B cell (primary cell): ENCODE measurements at regions not wholly inside any gene's neighbourhood (a gene's known extent, or its start where the extent isn't known, plus 50 kb on each side); places are given as distances from the start of the nearest gene placed in this dataset.

Experiments
- ATAC-seq: fragments of 200-7000 bp; cut with Tn5 transposase; one replicate; pipeline ENCODE4 v1.10.0; 2021; ENCODE audit warnings: low read depth, mild to moderate bottlenecking, moderate number of reproducible peaks, moderate library complexity
- CTCF ChIA-PET: fragments of 350-600 bp; sonication (Branson Sonifier 250); formaldehyde crosslinking; loops from one replicate; lab custom pipeline; 2021; ENCODE audit warnings: antibody characterized with exemption, inconsistent platforms; lab: Charles Lee
- POLR2A ChIA-PET: fragments of 350-600 bp; sonication (Branson Sonifier 250); formaldehyde crosslinking; loops from one replicate; lab custom pipeline; 2021; ENCODE audit warnings: antibody characterized with exemption; lab: Charles Lee
- DNase-seq: peaks from one replicate; pipeline ENCODE4 v3.0.0; 2013
- H2AFZ ChIP-seq: 2 replicates; pipeline ENCODE4 v1.6.1; 2012; ENCODE audit warnings: mild to moderate bottlenecking, low read depth, low read length; ENCODE audit not compliant: insufficient read depth, poor library complexity, severe bottlenecking
- H3K27ac ChIP-seq, 2 donors: 1 replicate in 1 of 2; 2 replicates in 1 of 2; pipeline ENCODE4 v1.5.1; 2012 to 2013; ENCODE audit warnings: low read length in 2 of 2, mild to moderate bottlenecking in 2 of 2, moderate library complexity in 1 of 2
- H3K27me3 ChIP-seq, 4 experiments: fragments of 200-600 bp in 1 of 4; sonication (generic) in 1 of 4; replicated peaks in 1 of 4; 1 replicate in 2 of 4; 2 replicates in 2 of 4; pipeline versions ENCODE4 v1.6.1 to v1.7.0; 2013 to 2016; ENCODE audit warnings: low read length in 3 of 4, mild to moderate bottlenecking in 2 of 4, mixed read lengths in 1 of 4, moderate library complexity in 1 of 4; ENCODE audit not compliant: insufficient read depth in 4 of 4, control insufficient read depth in 3 of 4; ENCODE audit errors: control extremely low read depth in 1 of 4
- H3K36me3 ChIP-seq, 2 experiments: replicated peaks in 1 of 2; 1 replicate in 1 of 2; 2 replicates in 1 of 2; pipeline versions ENCODE4 v1.6.1 to v1.7.1; 2013; ENCODE audit warnings: low read length in 1 of 2; ENCODE audit not compliant: insufficient read depth in 2 of 2, control insufficient read depth in 1 of 2; ENCODE audit errors: control extremely low read depth in 1 of 2, extremely low read depth in 1 of 2
- H3K4me1 ChIP-seq, 2 donors: fragments of 200-600 bp in 1 of 2; sonication (generic) in 1 of 2; 1 replicate in 1 of 2; 2 replicates in 1 of 2; pipeline versions ENCODE4 v1.5.1 to v1.6.1; 2013 to 2017; ENCODE audit warnings: low read length in 2 of 2; ENCODE audit not compliant: control insufficient read depth in 2 of 2, insufficient read depth in 2 of 2
- H3K4me2 ChIP-seq: replicated peaks from 2 replicates; pipeline ENCODE3; 2012; ENCODE audit warnings: mild to moderate bottlenecking, low read depth, low read length; ENCODE audit not compliant: poor library complexity, severe bottlenecking
- H3K4me3 ChIP-seq, 5 experiments: fragments of 200-600 bp in 1 of 5; sonication (generic) in 1 of 5; 1 replicate in 3 of 5; 2 replicates in 2 of 5; pipeline versions ENCODE4 v1.5.1 to v1.7.0; 2011 to 2016; ENCODE audit warnings: low read length in 4 of 5, mild to moderate bottlenecking in 4 of 5, low read depth in 2 of 5, control low read depth in 1 of 5, moderate library complexity in 1 of 5; ENCODE audit not compliant: insufficient read depth in 1 of 5; ENCODE audit errors: control extremely low read depth in 1 of 5, extremely low read depth in 1 of 5
- H3K79me2 ChIP-seq: fragments of 200-600 bp; sonication (generic); one replicate; pipeline ENCODE4 v1.6.0; 2016; ENCODE audit warnings: low read length; ENCODE audit not compliant: control insufficient read depth, insufficient read depth
- H3K9ac ChIP-seq: fragments of 200-600 bp; sonication (generic); 2 replicates; pipeline ENCODE4 v1.6.1; 2017; ENCODE audit warnings: mild to moderate bottlenecking, low read length, moderate library complexity
- H3K9me3 ChIP-seq, 3 donors: one replicate each; pipeline versions ENCODE4 v1.6.1 to v1.7.1; 2013; ENCODE audit warnings: low read length in 2 of 3; ENCODE audit not compliant: control insufficient read depth in 2 of 3, insufficient read depth in 1 of 3; ENCODE audit errors: control extremely low read depth in 1 of 3
- H4K20me1 ChIP-seq: 2 replicates; pipeline ENCODE4 v1.6.0; 2012; ENCODE audit warnings: mild to moderate bottlenecking, low read length; ENCODE audit not compliant: insufficient read depth, control insufficient read depth, poor library complexity, severe bottlenecking
- H3K27ac Mint-ChIP-seq: one replicate; pipeline ENCODE4 v1.8.0; 2021; ENCODE audit warnings: mixed read lengths
- H3K27me3 Mint-ChIP-seq: one replicate; pipeline ENCODE4 v1.8.0; 2021; ENCODE audit warnings: mixed read lengths
- H3K4me1 Mint-ChIP-seq: one replicate; pipeline ENCODE4 v1.8.0; 2021; ENCODE audit warnings: mixed read lengths
- H3K4me3 Mint-ChIP-seq: one replicate; pipeline ENCODE4 v1.8.0; 2021; ENCODE audit warnings: mixed read lengths
- H3K9me3 Mint-ChIP-seq: one replicate; pipeline ENCODE4 v1.8.0; 2022; ENCODE audit warnings: mixed read lengths; ENCODE audit not compliant: insufficient read depth
- CTCF ChIP-seq: fragments of 200-600 bp; IDR thresholded peaks from one replicate; pipeline ENCODE4 v1.8.0; 2022; ENCODE audit warnings: antibody characterized with exemption, mild to moderate bottlenecking
- EZH2 ChIP-seq: IDR thresholded peaks from 2 replicates; pipeline ENCODE4 v1.6.1; 2012; ENCODE audit warnings: borderline replicate concordance, low read depth, mild to moderate bottlenecking, moderate library complexity, low read length; ENCODE audit not compliant: insufficient read depth, poor library complexity, severe bottlenecking
- WGBS: methylation state at CpG from one replicate; pipeline ENCODE4 v1.1.5; 2013; ENCODE audit warnings: missing lambda C conversion rate; ENCODE audit not compliant: insufficient coverage; 5-methylcytosine and 5-hydroxymethylcytosine counted together
- intact Hi-C: fragments of 100-400 bp; cut with micrococcal nuclease; formaldehyde crosslinking; loops from one replicate; pipeline ENCODE4 v1.10.0; 2022

- no peak overlapping the region for H3K27ac ChIP-seq
- intact Hi-C loops = no loop called here
- no peak overlapping the region for H3K9ac ChIP-seq
- Mint-ChIP-seq H3K27ac (no peak overlapping the region), H3K4me3 (no peak overlapping the region), H3K9me3 (no peaks in the 10 kb centered on the region), H3K27me3 (no peaks in the 10 kb centered on the region), H3K4me1 (no peaks in the 10 kb centered on the region)
- no peak for DNase-seq
- ChIA-PET CTCF (no interaction called here), POLR2A (no interaction called here)
- no peak overlapping the region for H3K4me3 ChIP-seq
- peaks cover 0 to 26% (median 5%) of the 10 kb centered on the region in 3 donors for H3K9me3 ChIP-seq
- no peaks in the 10 kb centered on the region for H3K79me2 ChIP-seq
- H2AFZ ChIP-seq = no peak overlapping the region
- H3K4me2 ChIP-seq = no peak overlapping the region
- no peaks in the 10 kb centered on the region for H3K27me3 ChIP-seq
- 82% methylated on average over 4 of the region's 4 CpGs for WGBS
- no peaks in the 10 kb centered on the region for H3K36me3 ChIP-seq
- TF ChIP-seq EZH2 = no peak
- H4K20me1 ChIP-seq = no peaks in the 10 kb centered on the region
- ATAC-seq = no peak
- H3K4me1 ChIP-seq = no peaks in the 10 kb centered on the region
Observed at GRCh38 chr14:101226265-101226602, 322.7 kb upstream of the RTL1 start.

GRCh38 chr14:101226603-101227425 is 323.3 kb upstream of the RTL1 start:
- no peak overlapping the region for H3K4me3 ChIP-seq
- H3K79me2 ChIP-seq = no peaks in the 10 kb centered on the region
- H4K20me1 ChIP-seq = no peaks in the 10 kb centered on the region
- no peak overlapping the region for H3K9ac ChIP-seq
- Mint-ChIP-seq H3K27ac (no peak overlapping the region), H3K9me3 (no peaks in the 10 kb centered on the region), H3K27me3 (no peaks in the 10 kb centered on the region), H3K4me1 (no peaks in the 10 kb centered on the region), H3K4me3 (no peak overlapping the region)
- H3K36me3 ChIP-seq = no peaks in the 10 kb centered on the region
- no peak for TF ChIP-seq CTCF
- TF ChIP-seq EZH2 = no peak
- peaks cover 0 to 20% (median 0%) of the 10 kb centered on the region in 3 donors for H3K9me3 ChIP-seq
- no peaks in the 10 kb centered on the region for H3K27me3 ChIP-seq
- H3K4me2 ChIP-seq = no peak overlapping the region
- intact Hi-C loops = no loop called here
- ChIA-PET POLR2A (no interaction called here), CTCF (no interaction called here)
- H3K27ac ChIP-seq = no peak overlapping the region
- WGBS = 77% methylated on average over 25 of the region's 27 CpGs
- DNase-seq (no peak), ATAC-seq (no peak)
- no peaks in the 10 kb centered on the region for H3K4me1 ChIP-seq
- H2AFZ ChIP-seq = no peak overlapping the region
